ENCODE measurements at regions not wholly inside any gene's neighbourhood (a gene's known extent, or its start where the extent isn't known, plus 50 kb on each side); places are given as distances from the start of the nearest gene placed in this dataset.

GRCh38 chr22:47783433-47784366 lies 1021.2 kb downstream of the TBC1D22A start:
- no peaks in the 10 kb centered on the region for H3K4me1 ChIP-seq (ENCODE audit: control insufficient read depth, insufficient read depth, low read length)
- H3K27me3 ChIP-seq (ENCODE audit: control insufficient read depth, insufficient read depth, low read length): no peaks in the 10 kb centered on the region
- ATAC-seq: no peak
- intact Hi-C loops (cut with micrococcal nuclease; ENCODE audit: unreplicated experiment): no loop called here
- no peaks in the 10 kb centered on the region for H3K36me3 ChIP-seq (ENCODE audit: control insufficient read depth, insufficient read depth, low read length)
- ChIA-PET POLR2A (no interaction called here), CTCF (no interaction called here)
- H3K4me3 ChIP-seq (ENCODE audit: low read depth in 2 of 2, low read length in 2 of 2): no peak overlapping the region
- BruUV-seq (replicated peaks): no TSS peak
- no peak overlapping the region for H3K27ac ChIP-seq (ENCODE audit: low read length)
- in situ Hi-C loops (cut with HindIII; ENCODE audit: low pct_unique_long_range_greater_than_20kb, low sequenced_read_pairs): no loop called here
- no peaks in the 10 kb centered on the region for H3K9me3 ChIP-seq (ENCODE audit: control insufficient read depth, insufficient read depth, low read depth, low read length)
- no peak for DNase-seq (ENCODE audit: low read depth, low spot score)
- TF ChIP-seq REST (IDR thresholded peaks at IDR 0.05; ENCODE audit: insufficient read depth in 1 of 2, low read depth in 2 of 2, low read length in 1 of 2) (no peak), CTCF (IDR thresholded peaks at IDR 0.05) (no peak), SIN3A (IDR thresholded peaks at IDR 0.05; ENCODE audit: borderline replicate concordance, insufficient read depth, low read depth, low read length) (no peak), TCF7L2 (IDR thresholded peaks at IDR 0.05; ENCODE audit: low read depth, low read length) (no peak), POLR2AphosphoS5 (IDR thresholded peaks at IDR 0.05; ENCODE audit: low read depth, low read length) (no peak)

- Histone ChIP-seq H3K27me3 (ENCODE audit: control insufficient read depth, insufficient read depth, low read length) (no peaks in the 10 kb centered on the region), H3K4me1 (ENCODE audit: control insufficient read depth, insufficient read depth, low read length) (no peaks in the 10 kb centered on the region), H3K27ac (ENCODE audit: low read length) (no peak overlapping the region), H3K4me3 (ENCODE audit: low read depth in 2 of 2, low read length in 2 of 2) (no peak overlapping the region), H3K36me3 (ENCODE audit: control insufficient read depth, insufficient read depth, low read length) (no peaks in the 10 kb centered on the region), H3K9me3 (ENCODE audit: control insufficient read depth, insufficient read depth, low read depth, low read length) (no peaks in the 10 kb centered on the region)
- no TSS peak for BruUV-seq (replicated peaks)
- in situ Hi-C loops (cut with HindIII; ENCODE audit: low pct_unique_long_range_greater_than_20kb, low sequenced_read_pairs): no loop called here
- intact Hi-C loops (cut with micrococcal nuclease; ENCODE audit: unreplicated experiment): no loop called here
- TF ChIP-seq SIN3A (IDR thresholded peaks at IDR 0.05; ENCODE audit: borderline replicate concordance, insufficient read depth, low read depth, low read length) (no peak), CTCF (IDR thresholded peaks at IDR 0.05) (no peak), TCF7L2 (IDR thresholded peaks at IDR 0.05; ENCODE audit: low read depth, low read length) (no peak), POLR2AphosphoS5 (IDR thresholded peaks at IDR 0.05; ENCODE audit: low read depth, low read length) (no peak), REST (IDR thresholded peaks at IDR 0.05; ENCODE audit: insufficient read depth in 1 of 2, low read depth in 2 of 2, low read length in 1 of 2) (no peak)
- ATAC-seq (no peak), DNase-seq (ENCODE audit: low read depth, low spot score) (no peak)
- ChIA-PET POLR2A (no interaction called here), CTCF (no interaction called here)
Observed at GRCh38 chr22:47782328-47783075, 1020.1 kb downstream of the TBC1D22A start.

Data from Panc1 (cell line).